GM18498 (cell line): ENCODE measurements at regions not wholly inside any gene's neighbourhood (a gene's known extent, or its start where the extent isn't known, plus 50 kb on each side); places are given as distances from the start of the nearest gene placed in this dataset.

Experiments used
- ATAC-seq: cut with Tn5 transposase; IDR thresholded peaks from one replicate; pipeline ENCODE4 v1.9.1; 2021; ENCODE audit warnings: mild to moderate bottlenecking, moderate library complexity; ENCODE audit not compliant: unreplicated experiment

DNA sequence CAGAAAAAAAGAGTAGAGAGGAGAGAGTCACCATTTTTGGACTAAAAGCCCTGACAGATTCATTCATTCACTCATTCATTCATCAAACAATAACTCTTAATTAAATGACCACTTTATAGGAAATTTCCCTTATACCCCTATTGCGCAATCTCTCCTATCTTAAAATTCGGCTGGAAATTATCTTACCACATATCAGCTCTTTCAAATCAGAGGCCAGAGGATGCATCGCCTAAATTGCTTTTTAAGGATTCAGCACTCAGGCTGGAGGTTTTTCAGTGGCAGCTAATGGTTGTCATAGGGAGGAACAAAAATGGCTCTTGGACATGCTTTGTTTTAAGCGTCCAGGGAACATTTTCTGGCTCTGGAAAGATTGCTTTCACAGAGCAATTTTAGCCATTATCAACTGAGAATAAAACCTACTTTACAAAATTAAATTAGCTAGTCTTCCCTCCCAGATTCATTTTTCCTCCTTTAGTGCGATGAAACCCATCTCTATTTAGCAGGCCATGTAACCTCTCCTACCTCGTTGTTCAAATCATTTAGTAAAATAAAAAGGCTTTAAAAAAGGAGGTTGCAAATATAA, 115.2 kb downstream of the OLFM4 start:
- no peak for ATAC-seq

GRCh38 chr13:53144826-53145225, 116.2 kb downstream of the OLFM4 start:
- no peak for ATAC-seq

GRCh38 chr13:53150568-53150967, 122.0 kb downstream of the OLFM4 start:
- no peak for ATAC-seq

DNA sequence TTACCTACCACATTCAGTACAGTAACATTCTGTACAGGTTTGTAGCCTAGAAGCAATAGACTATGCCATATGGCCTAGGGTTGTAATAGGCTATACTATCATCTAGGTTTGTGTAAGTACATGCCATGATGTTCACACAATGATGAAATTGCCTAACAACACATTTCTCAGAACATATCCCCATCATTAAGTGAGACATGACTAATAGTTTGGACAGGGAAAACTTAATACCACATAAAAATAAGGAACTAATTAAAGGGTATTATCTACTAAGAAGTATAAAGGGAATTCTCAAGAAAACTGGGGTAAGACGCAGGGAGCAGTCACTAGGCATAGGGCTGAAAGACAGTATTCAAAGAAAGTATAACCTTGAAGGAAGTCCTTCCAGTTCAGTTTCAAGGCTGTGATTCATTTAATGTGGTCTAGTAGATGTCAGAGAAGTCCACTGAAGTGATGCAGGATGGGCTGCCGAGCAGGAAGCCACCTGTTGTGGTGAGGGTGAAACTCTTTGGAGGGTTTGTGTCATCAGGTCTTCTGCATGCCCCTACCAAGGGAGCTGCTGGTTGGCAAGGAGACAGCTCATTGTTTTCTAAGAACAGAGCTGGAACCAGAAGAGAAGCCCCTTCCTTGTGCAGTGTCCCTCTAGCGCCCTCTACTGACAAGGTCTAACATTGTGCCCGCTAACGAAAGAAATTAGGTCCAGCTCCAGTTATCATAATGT, 122.9 kb downstream of the OLFM4 start:
- ATAC-seq: peak; percentile 93

- no peak for ATAC-seq
Observed at GRCh38 chr13:53152057-53152421, 123.4 kb downstream of the OLFM4 start.

DNA sequence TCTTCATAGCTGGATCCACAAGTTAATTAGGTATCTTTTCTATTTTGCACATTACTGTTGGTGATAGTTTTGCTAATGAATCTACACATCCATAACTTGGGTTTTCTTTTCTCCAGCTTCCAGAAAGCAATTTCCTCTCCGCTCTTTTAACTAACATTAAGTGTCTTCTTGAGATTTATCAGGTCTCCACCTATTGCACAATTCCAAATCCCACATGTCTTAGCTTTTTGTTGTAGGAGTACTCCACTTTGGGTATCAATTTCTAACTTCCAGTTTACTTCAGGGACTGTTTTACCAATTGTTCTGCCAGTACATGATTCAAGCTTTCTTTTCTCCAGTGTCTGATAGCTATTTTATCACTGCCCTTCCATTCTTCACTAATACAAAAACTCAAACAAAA, 129.6 kb downstream of the OLFM4 start:
- no peak for ATAC-seq

DNA sequence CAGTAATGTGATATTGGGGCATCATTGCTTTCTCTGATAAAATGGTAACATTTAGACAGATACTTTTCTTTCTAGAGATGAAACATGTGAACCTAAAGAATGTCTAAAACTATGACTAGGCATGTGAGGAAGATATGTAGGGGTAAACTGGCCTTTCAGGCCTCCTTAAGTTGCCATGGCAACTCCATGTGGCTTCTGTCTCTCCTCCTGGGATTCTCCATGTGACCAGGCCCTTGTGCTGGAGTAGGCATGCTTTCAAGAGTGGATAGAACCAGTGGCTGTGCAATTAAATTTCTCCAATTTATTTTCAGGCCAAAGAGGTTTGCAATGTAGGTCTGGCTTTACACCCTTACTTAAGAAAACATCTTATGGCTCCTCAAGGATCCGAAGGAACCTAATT, 130.8 kb downstream of the OLFM4 start:
- ATAC-seq: no peak

DNA sequence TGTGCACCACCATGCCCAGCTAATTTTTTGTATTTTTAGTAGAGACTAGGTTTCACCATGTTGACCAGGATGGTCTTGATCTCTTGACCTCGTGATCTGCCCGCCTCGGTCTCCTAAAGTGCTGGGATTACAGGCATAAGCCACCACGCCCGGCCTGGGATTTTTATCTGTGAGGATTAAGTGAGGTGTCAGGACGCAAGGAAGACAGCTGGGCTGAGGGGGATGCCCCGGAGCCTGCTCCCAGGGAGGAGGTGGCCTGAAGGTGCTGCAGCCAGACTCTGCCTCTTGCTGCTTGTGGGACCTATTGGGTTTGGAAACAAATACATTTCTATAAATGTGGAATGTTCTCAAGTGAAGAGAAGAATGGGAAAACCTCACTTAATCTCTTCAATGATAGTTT, 131.6 kb downstream of the OLFM4 start:
- ATAC-seq: no peak

DNA sequence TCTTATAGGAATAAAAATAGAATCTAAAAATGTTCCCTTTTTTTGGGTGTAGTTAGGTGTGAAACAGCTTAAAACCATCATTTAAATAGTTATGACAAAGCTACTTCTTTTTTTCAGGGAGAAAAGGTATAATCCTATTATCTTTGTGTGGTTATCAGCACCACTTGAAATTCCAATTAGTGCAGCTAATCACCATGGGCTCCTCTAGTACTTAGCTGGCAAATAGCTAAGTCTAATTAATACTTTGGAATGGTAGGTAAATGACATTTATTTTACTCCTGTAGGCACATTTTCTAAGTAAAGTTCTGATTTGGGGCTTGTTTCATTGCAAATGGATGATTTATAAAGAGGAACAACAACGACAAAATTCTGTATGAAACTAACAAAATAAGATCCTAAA, 132.6 kb downstream of the OLFM4 start:
- no peak for ATAC-seq

DNA sequence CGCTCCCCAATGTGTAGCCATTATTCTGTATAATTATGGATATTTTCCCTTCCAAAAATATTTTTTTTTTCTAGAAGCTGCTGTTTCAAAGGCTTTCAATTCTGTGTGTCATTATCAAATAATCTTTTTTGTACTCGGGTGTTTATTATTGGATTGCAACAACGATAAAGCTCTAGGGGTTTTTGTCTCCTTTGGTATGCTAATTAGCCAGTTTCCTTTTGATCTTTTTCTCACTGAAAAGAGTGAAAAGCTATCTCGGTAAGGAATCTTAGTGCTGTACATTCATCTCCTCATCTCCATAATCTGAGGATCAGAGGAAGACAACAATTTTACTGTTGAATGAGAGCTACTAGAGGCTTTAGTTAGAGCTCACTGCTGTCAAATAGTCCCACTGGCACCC, 136.6 kb downstream of the OLFM4 start:
- no peak for ATAC-seq

GRCh38 chr13:53167561-53167960, 138.9 kb downstream of the OLFM4 start:
- no peak for ATAC-seq

DNA sequence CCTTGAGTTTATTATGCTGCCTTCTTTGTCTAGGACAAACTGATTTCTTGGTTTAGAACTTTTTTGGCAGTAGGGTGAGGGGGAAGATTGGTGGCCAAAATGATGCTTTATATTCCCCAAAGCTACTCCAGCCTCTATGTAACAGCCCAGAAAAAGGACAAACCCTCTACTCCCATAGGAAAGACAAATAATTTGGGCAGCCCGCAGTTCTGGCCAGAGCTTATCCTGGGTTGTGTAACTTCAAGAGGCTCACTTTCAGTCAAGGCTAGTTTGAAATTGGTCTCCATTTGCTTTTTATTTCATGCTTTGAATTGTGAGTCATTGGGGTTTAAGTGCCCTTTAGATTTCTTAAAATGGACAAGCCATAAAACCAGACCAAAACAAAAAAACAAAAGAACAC, 142.3 kb downstream of the OLFM4 start:
- no peak for ATAC-seq

GRCh38 chr13:53174545-53174944, 145.9 kb downstream of the OLFM4 start:
- ATAC-seq: no peak

GRCh38 chr13:53180684-53181083, 152.1 kb downstream of the OLFM4 start:
- no peak for ATAC-seq

DNA sequence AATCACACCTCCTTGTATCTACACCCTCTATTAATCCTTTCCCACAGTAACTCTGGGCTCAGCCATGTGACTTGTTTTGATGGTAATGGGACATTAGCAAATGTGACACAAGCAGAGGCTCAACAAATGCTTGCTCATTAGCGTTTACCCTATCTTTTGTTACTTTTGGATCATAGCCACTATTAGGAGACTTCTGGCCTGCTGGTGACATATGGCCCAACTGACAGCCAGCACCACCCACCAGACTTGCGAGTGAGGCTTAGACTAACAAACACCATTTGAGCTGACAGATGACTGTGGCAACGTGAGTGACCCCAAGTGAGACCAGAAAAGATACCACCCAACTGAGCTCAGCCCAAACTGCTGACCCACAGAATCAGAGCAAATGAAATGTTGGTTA, 154.1 kb downstream of the OLFM4 start:
- ATAC-seq: no peak

DNA sequence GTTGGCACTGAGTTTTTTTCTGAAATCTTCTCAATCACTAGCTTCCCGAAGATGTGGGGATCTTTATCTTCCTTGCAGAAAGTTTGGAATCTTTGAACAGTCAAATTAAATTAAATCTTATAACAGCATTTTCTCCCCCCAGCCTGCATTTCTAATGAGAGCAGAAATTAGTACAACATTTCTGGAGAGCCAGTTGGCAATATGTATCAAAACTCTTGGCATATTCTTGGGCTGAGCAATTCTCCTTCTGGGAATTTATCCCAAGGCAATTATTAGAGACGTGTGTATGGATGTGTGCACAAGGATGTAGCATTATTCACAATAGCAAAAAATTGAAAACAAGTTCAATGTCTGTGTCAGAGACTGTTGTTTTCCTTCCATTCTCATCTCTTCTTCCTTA, 159.5 kb downstream of the OLFM4 start:
- no peak for ATAC-seq

- ATAC-seq: no peak
Observed at GRCh38 chr13:53189162-53189561, 160.5 kb downstream of the OLFM4 start.

GRCh38 chr13:53191091-53191490, 162.5 kb downstream of the OLFM4 start:
- ATAC-seq: no peak

DNA sequence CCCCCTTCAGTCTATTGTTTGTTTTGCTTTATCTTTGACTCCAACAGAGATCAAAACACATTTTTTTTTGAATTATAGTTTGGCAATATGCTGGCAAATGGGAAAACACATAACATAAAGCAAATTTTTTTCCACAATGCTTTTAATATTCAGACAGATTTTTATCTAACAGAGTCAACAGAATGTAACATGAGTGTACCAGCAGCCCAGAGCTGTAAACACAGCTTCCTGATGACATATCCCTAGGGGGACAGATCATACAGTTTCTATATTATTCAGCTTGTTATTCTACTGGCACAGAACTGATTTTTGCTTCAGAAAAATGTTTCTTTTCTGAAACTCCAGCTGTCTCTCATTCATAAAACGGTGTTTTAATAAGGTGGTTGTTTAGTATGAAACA, 168.8 kb downstream of the OLFM4 start:
- ATAC-seq: no peak

GRCh38 chr13:53198017-53198416, 169.4 kb downstream of the OLFM4 start:
- no peak for ATAC-seq

GRCh38 chr13:53198736-53199135, 170.1 kb downstream of the OLFM4 start:
- no peak for ATAC-seq

DNA sequence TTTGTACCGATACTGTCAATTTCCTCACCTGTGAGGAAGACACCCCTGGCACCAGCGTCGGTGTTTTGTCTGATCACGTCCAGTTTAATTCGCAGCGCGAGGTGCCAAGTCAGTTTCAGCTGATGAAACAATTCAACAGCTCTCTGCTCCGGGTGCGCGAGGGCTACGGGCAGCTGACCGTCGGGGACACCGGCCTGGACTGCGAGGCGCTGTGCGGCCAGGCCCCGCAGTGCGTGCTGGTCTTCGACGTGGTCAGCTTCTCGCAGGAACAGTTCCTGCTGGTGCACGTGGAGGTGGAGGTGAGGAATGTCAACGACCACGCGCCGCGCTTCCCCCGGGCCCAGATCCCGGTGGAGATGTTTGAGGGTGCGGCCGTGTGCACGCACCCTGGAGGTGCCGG, 171.5 kb downstream of the OLFM4 start:
- ATAC-seq: no peak
